Endothelial cell of umbilical vein (primary cell): ENCODE measurements at regions not wholly inside any gene's neighbourhood (a gene's known extent, or its start where the extent isn't known, plus 50 kb on each side); places are given as distances from the start of the nearest gene placed in this dataset.

Experiments
- BruUV-seq: library from RNA; stranded (reverse); fragments of 400-500 nt; replicated peaks from 2 replicates; lab custom pipeline; 2021; lab: Mats Ljungman, UMichigan
- CTCF ChIA-PET: fragments of 300-600, 350-600 bp; sonication (Branson Sonifier 250); formaldehyde crosslinking; loops from one replicate; lab custom pipeline; 2021; ENCODE audit warnings: antibody characterized with exemption, inconsistent platforms; lab: Charles Lee
- POLR2A ChIA-PET: fragments of 300-600, 350-600 bp; sonication (Branson Sonifier 250); formaldehyde crosslinking; loops from one replicate; lab custom pipeline; 2021; ENCODE audit warnings: antibody characterized with exemption, inconsistent platforms; lab: Charles Lee
- DNase-seq: peaks from one replicate; pipeline ENCODE4 v3.0.0-alpha.2; 2011; ENCODE audit warnings: low read depth, low spot score
- FAIRE-seq: peaks from 2 replicates; lab custom pipeline; 2011; peaks lifted over from hg19 to GRCh38; lab: Jason Lieb, UNC
- H2AFZ ChIP-seq: 2 replicates; pipeline ENCODE4 v1.6.0; 2012; ENCODE audit warnings: low read depth, low read length, control low read depth, inconsistent platforms
- H3K27ac ChIP-seq: 2 replicates; pipeline ENCODE4 v1.5.1; 2011; ENCODE audit warnings: low read depth, mild to moderate bottlenecking, control low read depth, low read length, moderate library complexity; ENCODE audit not compliant: insufficient read depth
- H3K27me3 ChIP-seq, 2 experiments: 2 replicates each; pipeline versions ENCODE4 v1.6.0 to v1.6.1; 2011; ENCODE audit warnings: low read length in 2 of 2, mixed read lengths in 1 of 2; ENCODE audit not compliant: control insufficient read depth in 2 of 2, insufficient read depth in 2 of 2
- H3K36me3 ChIP-seq, 2 experiments: 2 replicates in 1 of 2; 3 replicates in 1 of 2; pipeline ENCODE4 v1.5.1; 2011; ENCODE audit warnings: low read length in 2 of 2, mild to moderate bottlenecking in 1 of 2, moderate library complexity in 1 of 2; ENCODE audit not compliant: control insufficient read depth in 2 of 2, insufficient read depth in 2 of 2; ENCODE audit errors: extremely low read depth in 1 of 2
- H3K4me1 ChIP-seq: 3 replicates; pipeline ENCODE4 v1.5.1; 2011; ENCODE audit warnings: mild to moderate bottlenecking, low read length; ENCODE audit not compliant: control insufficient read depth, insufficient read depth; ENCODE audit errors: extremely low read depth
- H3K4me2 ChIP-seq: 2 replicates; pipeline ENCODE4 v1.6.1; 2011; ENCODE audit warnings: low read length, control low read depth, mixed read lengths; ENCODE audit not compliant: insufficient read depth
- H3K4me3 ChIP-seq, 3 experiments: fragments of 200-600 bp in 1 of 3; sonication (generic), shearing (Covaris generic) in 1 of 3; replicated peaks in 1 of 3; 2 replicates each; pipeline ENCODE4 v1.5.1; 2011 to 2016; ENCODE audit warnings: control low read depth in 3 of 3, low read length in 3 of 3, mild to moderate bottlenecking in 2 of 3, inconsistent platforms in 1 of 3, low read depth in 1 of 3, moderate library complexity in 1 of 3; ENCODE audit not compliant: insufficient read depth in 1 of 3
- H3K79me2 ChIP-seq: 2 replicates; pipeline ENCODE4 v1.6.0; 2012; ENCODE audit warnings: low read length, inconsistent platforms; ENCODE audit not compliant: control insufficient read depth, insufficient read depth
- H3K9ac ChIP-seq: replicated peaks from 2 replicates; pipeline ENCODE3; 2011; ENCODE audit warnings: low read length, control low read depth; ENCODE audit not compliant: insufficient read depth; ENCODE audit errors: extremely low read depth
- H3K9me1 ChIP-seq: replicated peaks from 3 replicates; pipeline ENCODE4 v1.6.0; 2011; ENCODE audit warnings: mild to moderate bottlenecking, low read length; ENCODE audit not compliant: control insufficient read depth, insufficient read depth; ENCODE audit errors: extremely low read depth
- H3K9me3 ChIP-seq: replicated peaks from 2 replicates; pipeline ENCODE4 v1.5.1; 2012; ENCODE audit warnings: low read length, inconsistent platforms; ENCODE audit not compliant: control insufficient read depth, insufficient read depth
- H4K20me1 ChIP-seq: replicated peaks from 2 replicates; pipeline ENCODE3; 2011; ENCODE audit warnings: mild to moderate bottlenecking, low read length; ENCODE audit not compliant: control insufficient read depth, insufficient read depth; ENCODE audit errors: extremely low read depth
- CTCF ChIP-seq, 2 donors: IDR thresholded peaks; 1 replicate in 1 of 2; 2 replicates in 1 of 2; pipeline ENCODE4 v1.5.1; 2011; ENCODE audit warnings: low read length in 2 of 2, mild to moderate bottlenecking in 2 of 2, moderate library complexity in 2 of 2, control low read depth in 1 of 2, inconsistent platforms in 1 of 2, low read depth in 1 of 2; ENCODE audit not compliant: insufficient read depth in 1 of 2; ENCODE audit errors: extremely low read depth in 1 of 2
- EZH2 ChIP-seq: IDR thresholded peaks from 2 replicates; pipeline ENCODE4 v1.6.1; 2012; ENCODE audit warnings: borderline replicate concordance, low read depth, mild to moderate bottlenecking, moderate library complexity, low read length, inconsistent platforms; ENCODE audit not compliant: severe bottlenecking
- FOS ChIP-seq: IDR thresholded peaks from 2 replicates; pipeline ENCODE4 v1.6.1; 2011; ENCODE audit warnings: mild to moderate bottlenecking, low read length, moderate library complexity, borderline replicate concordance; ENCODE audit not compliant: insufficient read depth
- GATA2 ChIP-seq: IDR thresholded peaks from 2 replicates; pipeline ENCODE4 v1.7.0; 2011; ENCODE audit warnings: low read depth, mild to moderate bottlenecking, moderate library complexity, mixed read lengths, low read length; ENCODE audit not compliant: insufficient read length, insufficient read depth
- JUN ChIP-seq: IDR thresholded peaks from 2 replicates; pipeline ENCODE4 v1.6.1; 2011; ENCODE audit warnings: borderline replicate concordance, low read depth; ENCODE audit not compliant: insufficient read length, insufficient read depth
- MYC ChIP-seq: IDR thresholded peaks from one replicate; pipeline ENCODE4 v1.6.1; 2011; ENCODE audit warnings: mild to moderate bottlenecking, low read depth, low read length
- POLR2A ChIP-seq: IDR thresholded peaks from 2 replicates; pipeline ENCODE4 v1.6.1; 2012; ENCODE audit warnings: low read depth, mild to moderate bottlenecking, control low read depth, low read length
- POLR2AphosphoS5 ChIP-seq: IDR thresholded peaks from 2 replicates; pipeline ENCODE4 v1.6.1; 2012; ENCODE audit warnings: low read depth, mild to moderate bottlenecking, control low read depth, low read length, moderate library complexity; ENCODE audit not compliant: insufficient read depth
- dilution Hi-C: fragments of 300-500 bp; cut with MboI; formaldehyde crosslinking; loops from one replicate; pipeline ENCODE4 v1.15.0; 2019; ENCODE audit warnings: low sequenced_read_pairs; ENCODE audit not compliant: extremely low pct_ligation_motif_present
- intact Hi-C: fragments of 100-400 bp; cut with micrococcal nuclease; formaldehyde crosslinking; loops from one replicate; pipeline ENCODE4 v1.10.0; 2022
- TF ChIP-seq, protein P1 (sequence below): IDR thresholded peaks from 2 replicates; pipeline ENCODE4 v1.6.1; 2011; ENCODE audit not compliant: insufficient read depth, insufficient read length

DNA sequence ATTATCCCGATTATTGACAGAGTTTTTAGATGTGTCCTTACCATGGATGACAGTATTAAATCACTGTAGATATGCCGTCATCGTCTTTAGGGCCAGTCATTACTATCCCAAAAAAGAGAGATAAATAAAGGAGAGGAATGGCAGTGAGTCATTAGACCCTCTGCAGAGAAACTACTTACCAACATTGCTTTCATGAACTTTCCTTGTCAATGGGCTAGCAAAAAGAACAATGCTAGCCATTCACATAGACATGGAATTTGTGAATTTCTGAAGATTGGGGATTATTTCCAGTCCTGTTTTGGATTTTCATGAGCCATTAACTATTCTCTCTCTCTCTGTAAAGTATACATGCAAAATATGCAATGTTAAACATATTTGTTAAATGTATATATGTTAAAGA, 319.4 kb upstream of the FANCL start:
- Histone ChIP-seq H2AFZ (no peak overlapping the region), H3K27me3 (peaks cover 4 to 5% of the 10 kb centered on the region in 2 experiments), H3K9ac (no peak overlapping the region), H3K4me3 (no peak overlapping the region), H3K4me2 (no peak overlapping the region), H3K9me1 (no peaks in the 10 kb centered on the region), H3K36me3 (no peaks in the 10 kb centered on the region), H4K20me1 (no peaks in the 10 kb centered on the region), H3K27ac (no peak overlapping the region), H3K4me1 (no peaks in the 10 kb centered on the region), H3K9me3 (no peaks in the 10 kb centered on the region), H3K79me2 (no peaks in the 10 kb centered on the region)
- no peak for DNase-seq
- BruUV-seq: no TSS peak
- intact Hi-C loops (no loop called here), dilution Hi-C loops (no loop called here)
- no peak for FAIRE-seq
- ChIA-PET POLR2A (no interaction called here), CTCF (no interaction called here)
- no peak for TF ChIP-seq POLR2A
- no peak for TF ChIP-seq JUN
- TF ChIP-seq GATA2: no peak
- no peak for TF ChIP-seq EZH2
- TF ChIP-seq FOS: no peak
- no peak for TF ChIP-seq POLR2AphosphoS5
- TF ChIP-seq MYC: no peak
- no peak for TF ChIP-seq CTCF (IDR thresholded peaks at IDR 0.05; ENCODE audit: extremely low read depth in 1 of 2, insufficient read depth in 1 of 2, low read depth in 1 of 2, low read length in 2 of 2)
- TF ChIP-seq, protein P1, sequence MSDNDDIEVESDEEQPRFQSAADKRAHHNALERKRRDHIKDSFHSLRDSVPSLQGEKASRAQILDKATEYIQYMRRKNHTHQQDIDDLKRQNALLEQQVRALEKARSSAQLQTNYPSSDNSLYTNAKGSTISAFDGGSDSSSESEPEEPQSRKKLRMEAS: no peak
